Body of pancreas (tissue), 4 donors: ENCODE measurements at regions not wholly inside any gene's neighbourhood (a gene's known extent, or its start where the extent isn't known, plus 50 kb on each side); places are given as distances from the start of the nearest gene placed in this dataset.

ENCODE experiments used
- POLR2A ChIP-seq, 3 donors: fragments of 450-650 bp; IDR thresholded peaks; one replicate each; pipeline ENCODE4 v1.6.1; 2016; ENCODE audit warnings: antibody characterized with exemption in 3 of 3, mild to moderate bottlenecking in 2 of 3
- TF ChIP-seq, protein P1 (sequence below), 7 experiments: fragments of 450-650 bp in 4 of 7; fragments of 200-600 bp in 3 of 7; sonication (generic) in 3 of 7; IDR thresholded peaks; one replicate each; pipeline ENCODE4 v1.5.1; 2016 to 2019; ENCODE audit warnings: antibody characterized with exemption in 7 of 7

DNA sequence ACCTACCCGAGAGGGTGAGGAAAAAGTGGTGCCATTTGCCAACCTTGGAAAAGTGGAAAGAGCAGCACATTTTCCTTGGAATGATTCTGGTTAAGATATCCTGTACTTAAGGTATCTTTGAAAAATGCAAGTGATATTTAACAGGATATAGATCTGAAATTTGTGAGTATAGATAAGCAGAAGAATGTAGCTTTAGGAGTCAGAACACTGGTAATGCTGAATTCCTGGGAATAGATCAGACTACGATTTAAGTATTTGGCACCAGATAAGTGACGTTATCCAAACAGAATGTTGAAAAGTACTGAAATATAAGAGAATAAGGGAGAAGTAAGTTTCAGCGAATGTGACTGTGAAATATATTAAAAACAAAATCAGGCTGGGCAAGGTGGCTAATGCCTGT lies 210.1 kb downstream of the PCDH7 start:
- TF ChIP-seq, protein P1, sequence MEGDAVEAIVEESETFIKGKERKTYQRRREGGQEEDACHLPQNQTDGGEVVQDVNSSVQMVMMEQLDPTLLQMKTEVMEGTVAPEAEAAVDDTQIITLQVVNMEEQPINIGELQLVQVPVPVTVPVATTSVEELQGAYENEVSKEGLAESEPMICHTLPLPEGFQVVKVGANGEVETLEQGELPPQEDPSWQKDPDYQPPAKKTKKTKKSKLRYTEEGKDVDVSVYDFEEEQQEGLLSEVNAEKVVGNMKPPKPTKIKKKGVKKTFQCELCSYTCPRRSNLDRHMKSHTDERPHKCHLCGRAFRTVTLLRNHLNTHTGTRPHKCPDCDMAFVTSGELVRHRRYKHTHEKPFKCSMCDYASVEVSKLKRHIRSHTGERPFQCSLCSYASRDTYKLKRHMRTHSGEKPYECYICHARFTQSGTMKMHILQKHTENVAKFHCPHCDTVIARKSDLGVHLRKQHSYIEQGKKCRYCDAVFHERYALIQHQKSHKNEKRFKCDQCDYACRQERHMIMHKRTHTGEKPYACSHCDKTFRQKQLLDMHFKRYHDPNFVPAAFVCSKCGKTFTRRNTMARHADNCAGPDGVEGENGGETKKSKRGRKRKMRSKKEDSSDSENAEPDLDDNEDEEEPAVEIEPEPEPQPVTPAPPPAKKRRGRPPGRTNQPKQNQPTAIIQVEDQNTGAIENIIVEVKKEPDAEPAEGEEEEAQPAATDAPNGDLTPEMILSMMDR (IDR thresholded peaks at IDR 0.05) = no peak
- no peak for TF ChIP-seq POLR2A (IDR thresholded peaks at IDR 0.05)
